Skeletal muscle satellite cell (primary cell): ENCODE measurements at regions not wholly inside any gene's neighbourhood (a gene's known extent, or its start where the extent isn't known, plus 50 kb on each side); places are given as distances from the start of the nearest gene placed in this dataset.

Experiments used
- H3K27me3 ChIP-seq: 2 replicates; pipeline ENCODE4 v1.7.0; 2013; ENCODE audit warnings: low read length; ENCODE audit not compliant: control insufficient read depth, insufficient read depth
- H3K36me3 ChIP-seq: 2 replicates; pipeline ENCODE4 v1.7.0; 2013; ENCODE audit warnings: mild to moderate bottlenecking, control low read depth, low read length; ENCODE audit not compliant: insufficient read depth
- H3K4me1 ChIP-seq: 2 replicates; pipeline ENCODE4 v1.7.0; 2013; ENCODE audit warnings: low read length; ENCODE audit not compliant: control insufficient read depth, insufficient read depth
- H3K4me2 ChIP-seq: 2 replicates; pipeline ENCODE4 v1.7.0; 2013; ENCODE audit warnings: mild to moderate bottlenecking, low read length
- H3K4me3 ChIP-seq: 2 replicates; pipeline ENCODE4 v1.7.0; 2013; ENCODE audit warnings: low read length
- H3K9ac ChIP-seq: 2 replicates; pipeline ENCODE4 v1.7.0; 2013; ENCODE audit warnings: mild to moderate bottlenecking, low read depth, low read length, moderate library complexity
- H3K9me3 ChIP-seq: replicated peaks from 2 replicates; pipeline ENCODE4 v1.7.0; 2013; ENCODE audit warnings: mild to moderate bottlenecking, control low read depth, low read length

DNA sequence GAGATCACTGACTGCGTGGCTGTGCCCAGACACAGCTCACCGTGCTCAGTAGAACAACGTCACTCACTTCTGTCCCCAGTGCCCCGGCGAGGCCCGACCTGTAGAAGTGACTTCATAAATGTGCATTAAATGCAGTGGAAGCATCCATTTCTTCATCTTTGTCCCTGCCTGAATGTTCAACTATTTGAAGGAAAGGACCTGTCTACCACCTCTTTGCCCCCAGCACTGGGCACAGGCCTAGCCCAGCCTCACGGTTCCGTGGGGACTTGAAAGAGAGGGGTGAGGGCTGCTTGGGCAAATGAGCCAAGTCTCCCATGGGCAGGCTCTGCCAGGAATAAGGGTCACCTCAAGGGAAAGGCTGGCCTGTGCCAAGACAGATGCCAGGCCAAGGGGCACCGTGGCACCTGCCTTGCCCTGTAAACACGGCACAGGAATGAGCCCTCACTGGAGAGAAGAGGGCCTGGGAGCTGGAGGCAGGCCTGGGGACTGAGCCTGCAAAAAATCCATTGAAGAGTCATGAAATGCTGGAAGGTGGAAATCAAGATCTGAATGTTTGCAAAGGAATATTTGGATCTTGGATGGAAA, 845.3 kb downstream of the BRD1 start:
- no peak overlapping the region for H3K4me3 ChIP-seq
- no peaks in the 10 kb centered on the region for H3K36me3 ChIP-seq
- no peaks in the 10 kb centered on the region for H3K27me3 ChIP-seq
- H3K9me3 ChIP-seq: peaks cover 14% of the 10 kb centered on the region
- H3K4me2 ChIP-seq: no peak overlapping the region
- H3K4me1 ChIP-seq: no peaks in the 10 kb centered on the region
- no peak overlapping the region for H3K9ac ChIP-seq

DNA sequence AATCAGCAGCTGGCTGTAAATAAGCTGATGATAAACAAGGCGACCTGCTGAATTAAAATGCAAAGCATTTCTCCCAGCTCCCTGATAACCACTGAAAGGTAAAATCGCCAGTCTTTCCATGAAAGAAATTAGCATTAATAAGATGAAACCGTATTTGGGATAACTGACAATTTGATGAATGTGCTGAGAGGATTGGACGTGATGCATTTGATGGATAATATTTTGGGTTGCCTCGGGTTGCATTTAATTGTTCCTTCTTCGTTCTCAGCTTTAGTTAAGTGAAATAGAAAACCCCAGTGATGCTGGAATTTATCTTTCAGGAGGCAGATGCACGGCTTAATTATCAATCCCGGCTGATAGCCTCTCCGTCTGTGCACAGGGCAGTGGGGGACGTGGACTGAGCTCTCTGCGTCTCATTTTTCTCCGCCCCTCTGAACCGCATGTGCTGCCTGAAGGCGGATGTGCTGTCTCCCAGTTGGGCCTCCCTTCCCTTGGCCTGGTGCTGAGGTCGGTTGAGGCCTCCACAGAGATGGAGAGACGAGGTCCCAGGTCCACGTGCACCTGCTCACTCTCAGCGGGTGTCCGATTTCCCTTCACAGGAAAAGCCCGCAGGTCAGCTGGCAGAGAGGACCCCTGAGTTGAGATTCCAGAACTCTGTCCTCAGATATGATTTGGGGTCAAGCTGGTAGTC, 846.2 kb downstream of the BRD1 start:
- no peaks in the 10 kb centered on the region for H3K4me1 ChIP-seq
- peaks cover 23% of the 10 kb centered on the region for H3K9me3 ChIP-seq
- no peak overlapping the region for H3K9ac ChIP-seq
- no peak overlapping the region for H3K4me2 ChIP-seq
- H3K4me3 ChIP-seq: no peak overlapping the region
- H3K27me3 ChIP-seq: no peaks in the 10 kb centered on the region
- H3K36me3 ChIP-seq: no peaks in the 10 kb centered on the region

DNA sequence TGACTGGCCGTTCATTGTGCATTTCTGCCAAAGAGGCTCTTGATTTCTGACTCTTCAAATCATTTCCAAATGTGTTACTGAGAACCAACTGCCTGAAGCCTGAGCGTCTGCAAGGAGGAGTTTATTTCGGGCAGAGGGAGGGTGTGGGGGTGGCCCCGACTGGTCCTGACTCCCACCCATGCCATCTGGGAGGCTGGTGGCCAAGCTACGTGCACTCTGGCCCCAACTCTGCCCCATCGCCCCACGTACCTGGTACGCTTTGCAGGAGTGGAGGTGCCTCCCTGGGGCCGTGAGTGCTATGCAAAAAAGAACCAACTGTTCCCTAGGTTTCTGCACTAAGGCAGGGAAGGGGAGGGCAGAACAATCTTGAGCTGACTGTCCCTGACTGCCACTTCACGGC, 846.8 kb downstream of the BRD1 start:
- peaks cover 25% of the 10 kb centered on the region for H3K9me3 ChIP-seq
- no peak overlapping the region for H3K4me3 ChIP-seq
- H3K27me3 ChIP-seq: no peaks in the 10 kb centered on the region
- no peak overlapping the region for H3K9ac ChIP-seq
- H3K36me3 ChIP-seq: no peaks in the 10 kb centered on the region
- no peaks in the 10 kb centered on the region for H3K4me1 ChIP-seq
- H3K4me2 ChIP-seq: no peak overlapping the region

GRCh38 chr22:48980409-48980808, 847.3 kb downstream of the BRD1 start:
- Histone ChIP-seq H3K4me1 (no peaks in the 10 kb centered on the region), H3K36me3 (no peaks in the 10 kb centered on the region), H3K9ac (no peak overlapping the region), H3K4me3 (no peak overlapping the region), H3K27me3 (no peaks in the 10 kb centered on the region), H3K4me2 (no peak overlapping the region), H3K9me3 (peaks cover 25% of the 10 kb centered on the region)

DNA sequence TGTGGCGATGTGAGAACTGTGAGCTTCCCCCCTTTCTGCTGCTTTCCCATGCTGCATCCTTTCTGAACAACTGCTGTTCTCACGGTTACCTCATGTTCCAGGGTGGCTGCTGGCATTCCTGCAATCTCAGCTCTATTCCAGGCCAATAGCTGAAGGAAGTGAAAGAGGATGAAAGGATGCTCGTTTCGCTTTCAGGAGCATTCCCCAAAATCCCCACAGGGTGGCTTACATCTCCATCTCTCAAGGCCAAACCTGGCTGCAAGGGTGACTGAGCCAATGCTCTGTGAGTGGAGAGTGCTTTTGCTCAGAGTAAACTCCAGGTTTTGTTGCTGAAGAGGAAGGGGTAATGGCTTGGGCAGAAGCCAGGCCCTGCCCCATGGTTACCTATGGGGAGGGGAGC, 848.2 kb downstream of the BRD1 start:
- Histone ChIP-seq H3K9me3 (peaks cover 26% of the 10 kb centered on the region), H3K4me2 (no peak overlapping the region), H3K36me3 (no peaks in the 10 kb centered on the region), H3K4me3 (no peak overlapping the region), H3K27me3 (no peaks in the 10 kb centered on the region), H3K9ac (no peak overlapping the region), H3K4me1 (no peaks in the 10 kb centered on the region)

- Histone ChIP-seq H3K4me1 (no peaks in the 10 kb centered on the region), H3K9me3 (peaks cover 24% of the 10 kb centered on the region), H3K27me3 (no peaks in the 10 kb centered on the region), H3K36me3 (no peaks in the 10 kb centered on the region), H3K4me2 (no peak overlapping the region), H3K4me3 (no peak overlapping the region), H3K9ac (no peak overlapping the region)
These were observed 850.8 kb downstream of the BRD1 start for GRCh38 chr22:48976556-48977535.

- H3K9ac ChIP-seq: no peak overlapping the region
- H3K36me3 ChIP-seq: no peaks in the 10 kb centered on the region
- no peaks in the 10 kb centered on the region for H3K27me3 ChIP-seq
- no peak overlapping the region for H3K4me2 ChIP-seq
- H3K9me3 ChIP-seq: peaks cover 20% of the 10 kb centered on the region
- H3K4me1 ChIP-seq: no peaks in the 10 kb centered on the region
- no peak overlapping the region for H3K4me3 ChIP-seq
These were observed 851.8 kb downstream of the BRD1 start for GRCh38 chr22:48975886-48976285.

DNA sequence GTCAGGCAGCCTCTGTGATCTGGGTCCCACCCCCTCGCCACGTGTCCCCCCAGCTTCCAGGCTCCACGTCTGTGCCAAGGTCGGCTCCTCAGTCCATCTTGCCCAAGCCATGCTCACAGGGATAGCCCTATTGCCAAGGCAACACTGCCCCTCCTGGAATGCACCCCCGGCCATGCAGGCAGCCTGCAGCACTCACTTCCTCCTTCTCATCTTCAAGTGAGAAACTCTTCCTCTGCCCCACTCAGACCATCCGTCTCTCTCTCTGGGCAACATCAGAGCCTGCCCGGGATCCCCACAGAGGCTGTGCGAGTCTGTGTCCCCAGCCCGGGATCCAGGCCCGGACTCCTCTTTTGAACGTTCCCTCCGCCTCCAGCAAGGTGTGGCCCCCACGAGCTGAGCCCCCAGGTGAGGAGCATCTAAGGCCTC, 852.3 kb downstream of the BRD1 start:
- no peak overlapping the region for H3K9ac ChIP-seq
- peaks cover 20% of the 10 kb centered on the region for H3K9me3 ChIP-seq
- H3K4me2 ChIP-seq: no peak overlapping the region
- no peaks in the 10 kb centered on the region for H3K4me1 ChIP-seq
- H3K27me3 ChIP-seq: no peaks in the 10 kb centered on the region
- no peak overlapping the region for H3K4me3 ChIP-seq
- H3K36me3 ChIP-seq: no peaks in the 10 kb centered on the region

DNA sequence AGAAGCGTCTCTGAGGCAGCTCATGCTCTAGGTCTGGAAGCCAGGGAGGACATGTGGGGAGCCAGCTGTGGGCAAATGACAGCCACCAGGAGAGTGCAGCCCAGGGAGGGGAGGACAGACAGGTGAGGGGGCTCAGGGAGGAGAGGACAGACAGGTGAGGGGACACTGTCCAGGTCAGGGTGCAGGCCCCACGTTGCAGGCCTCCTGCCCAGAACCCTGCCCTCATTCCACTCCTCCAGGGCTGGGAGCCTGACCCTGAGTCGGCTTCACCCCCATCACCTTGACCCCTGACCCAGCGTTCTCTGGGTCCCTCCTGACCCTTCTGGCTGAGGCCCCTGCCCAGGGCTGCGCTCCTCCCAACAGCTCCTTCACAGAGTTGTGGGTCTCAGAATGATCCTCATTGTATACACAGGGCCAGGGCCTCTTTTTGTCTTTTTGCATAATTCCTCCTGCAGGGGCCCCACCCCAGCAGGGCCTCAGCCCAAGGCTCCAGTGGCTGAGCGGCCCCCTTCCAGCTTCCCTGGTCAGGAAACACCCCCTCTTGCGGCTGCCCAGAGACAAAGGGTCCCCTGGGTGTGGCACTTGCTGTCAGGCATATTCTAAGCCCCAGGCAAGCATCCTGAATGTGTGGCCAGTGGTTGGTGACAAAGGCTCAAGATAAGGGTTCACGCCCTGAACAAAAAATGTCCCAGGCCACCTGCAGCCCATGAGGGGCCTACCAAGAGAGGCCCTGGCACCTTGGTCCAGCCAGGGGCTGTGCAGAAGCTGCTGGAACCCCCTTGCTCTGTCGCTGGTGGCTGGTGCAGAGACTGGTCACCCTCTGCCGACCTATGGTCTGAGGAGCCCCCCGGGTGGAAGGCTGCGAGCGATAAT, 853.0 kb downstream of the BRD1 start:
- H3K4me1 ChIP-seq: no peaks in the 10 kb centered on the region
- H3K9me3 ChIP-seq: peaks cover 21% of the 10 kb centered on the region
- H3K36me3 ChIP-seq: no peaks in the 10 kb centered on the region
- H3K4me2 ChIP-seq: no peak overlapping the region
- H3K4me3 ChIP-seq: no peak overlapping the region
- no peak overlapping the region for H3K9ac ChIP-seq
- H3K27me3 ChIP-seq: no peaks in the 10 kb centered on the region

DNA sequence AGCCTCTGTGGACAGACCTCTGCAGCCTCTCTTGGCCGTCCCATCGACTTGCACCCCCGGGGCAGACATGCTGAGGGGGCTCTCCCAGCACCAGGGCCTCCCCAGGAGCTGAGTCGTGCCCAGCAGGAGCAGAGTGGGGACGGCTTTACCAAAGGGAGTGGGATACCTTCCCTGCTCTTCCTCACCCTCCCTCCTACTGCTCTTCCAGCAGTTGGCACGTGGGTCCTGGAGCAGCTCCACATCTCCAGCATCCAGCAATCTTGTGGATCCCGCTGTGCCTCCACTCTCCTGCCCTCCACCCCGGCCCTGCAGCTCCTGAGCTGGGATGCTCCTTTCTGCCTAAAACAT, 854.0 kb downstream of the BRD1 start:
- H3K4me2 ChIP-seq: no peak overlapping the region
- no peaks in the 10 kb centered on the region for H3K36me3 ChIP-seq
- no peaks in the 10 kb centered on the region for H3K4me1 ChIP-seq
- H3K4me3 ChIP-seq: no peak overlapping the region
- H3K9me3 ChIP-seq: peaks cover 23% of the 10 kb centered on the region
- no peak overlapping the region for H3K9ac ChIP-seq
- H3K27me3 ChIP-seq: no peaks in the 10 kb centered on the region
